Neural cell (in vitro differentiated cells): ENCODE measurements at regions not wholly inside any gene's neighbourhood (a gene's known extent, or its start where the extent isn't known, plus 50 kb on each side); places are given as distances from the start of the nearest gene placed in this dataset.

ENCODE experiments used
- H2AFZ ChIP-seq: fragments of 200-600, 300-800 bp; sonication (generic), shearing (Covaris generic); 2 replicates; pipeline ENCODE4 v1.6.0; 2014; ENCODE audit warnings: low read depth, mild to moderate bottlenecking, antibody characterized with exemption, low read length, moderate library complexity
- H3F3A ChIP-seq: fragments of 200-600 bp; shearing (Covaris generic); 2 replicates; pipeline ENCODE4 v1.6.1; 2016; ENCODE audit warnings: mild to moderate bottlenecking, moderate library complexity, mixed read lengths, antibody characterized with exemption, low read length; ENCODE audit not compliant: insufficient read depth, poor library complexity, severe bottlenecking
- H3K27ac ChIP-seq: fragments of 200-600, 300-800 bp; sonication (generic), shearing (Covaris generic); 2 replicates; pipeline ENCODE4 v1.5.1; 2014; ENCODE audit warnings: mild to moderate bottlenecking, low read length, moderate library complexity
- H3K27me3 ChIP-seq: fragments of 300-800, 200-600 bp; sonication (generic), shearing (Covaris generic); 2 replicates; pipeline ENCODE4 v1.6.0; 2014; ENCODE audit warnings: mild to moderate bottlenecking, low read depth, low read length, moderate library complexity; ENCODE audit not compliant: insufficient read depth
- H3K36me3 ChIP-seq: fragments of 300-800, 200-600 bp; sonication (generic), shearing (Covaris generic); 2 replicates; pipeline ENCODE4 v1.5.1; 2014; ENCODE audit warnings: mild to moderate bottlenecking, antibody characterized with exemption, low read length, moderate library complexity; ENCODE audit not compliant: insufficient read depth
- H3K4me2 ChIP-seq: fragments of 300-800, 200-600 bp; sonication (generic), shearing (Covaris generic); 2 replicates; pipeline ENCODE4 v1.6.0; 2014; ENCODE audit warnings: mild to moderate bottlenecking, low read length
- H3K4me3 ChIP-seq: fragments of 300-800, 200-600 bp; sonication (generic), shearing (Covaris generic); 2 replicates; pipeline ENCODE4 v1.5.1; 2014; ENCODE audit warnings: mild to moderate bottlenecking, low read length, moderate library complexity
- H3K79me2 ChIP-seq: fragments of 200-600 bp; shearing (Covaris generic); replicated peaks from 2 replicates; pipeline ENCODE4 v1.6.0; 2014; ENCODE audit warnings: mild to moderate bottlenecking, low read length, moderate library complexity; ENCODE audit not compliant: insufficient read depth
- H3K9ac ChIP-seq: fragments of 300-800, 200-600 bp; sonication (generic), shearing (Covaris generic); 2 replicates; pipeline ENCODE4 v1.6.1; 2016; ENCODE audit warnings: mild to moderate bottlenecking, low read length, mixed read lengths
- H3K9me2 ChIP-seq: fragments of 200-600 bp; shearing (Covaris generic); 2 replicates; pipeline ENCODE4 v1.6.1; 2016; ENCODE audit warnings: mild to moderate bottlenecking, low read length, mixed read lengths; ENCODE audit not compliant: insufficient read depth
- H3K9me3 ChIP-seq: fragments of 200-600, 300-800 bp; sonication (generic), shearing (Covaris generic); 2 replicates; pipeline ENCODE4 v1.6.1; 2016; ENCODE audit warnings: mild to moderate bottlenecking, mixed run types, low read length, moderate library complexity, mixed read lengths
- H4K20me1 ChIP-seq: fragments of 200-600 bp; shearing (Covaris generic); 2 replicates; pipeline ENCODE4 v1.6.1; 2016; ENCODE audit warnings: mild to moderate bottlenecking, mixed run types; ENCODE audit not compliant: insufficient read depth
- EP300 ChIP-seq: fragments of 450-650 bp; conservative IDR thresholded peaks from 2 replicates; pipeline ENCODE4 v1.6.1; 2014; ENCODE audit warnings: antibody characterized with exemption, mild to moderate bottlenecking, moderate library complexity; ENCODE audit not compliant: poor library complexity, severe bottlenecking
- EZH2 ChIP-seq: fragments of 200-600, 300-800 bp; shearing (Covaris generic), sonication (generic); IDR thresholded peaks from 2 replicates; pipeline ENCODE4 v1.6.1; 2014; ENCODE audit warnings: antibody characterized with exemption, low read length, borderline replicate concordance, mild to moderate bottlenecking; ENCODE audit not compliant: insufficient read depth, poor library complexity, severe bottlenecking
- MXI1 ChIP-seq: fragments of 450-650 bp; conservative IDR thresholded peaks from 2 replicates; pipeline ENCODE4 v1.6.1; 2014; ENCODE audit warnings: antibody characterized with exemption, mild to moderate bottlenecking; ENCODE audit not compliant: poor library complexity, severe bottlenecking
- POLR2AphosphoS5 ChIP-seq: IDR thresholded peaks from 2 replicates; pipeline ENCODE4 v1.6.1; 2012
- RAD21 ChIP-seq: fragments of 450-650 bp; conservative IDR thresholded peaks from 2 replicates; pipeline ENCODE4 v1.6.1; 2014; ENCODE audit warnings: antibody characterized with exemption, mild to moderate bottlenecking, moderate library complexity
- SMC3 ChIP-seq: fragments of 450-650 bp; conservative IDR thresholded peaks from 2 replicates; pipeline ENCODE4 v1.6.1; 2014; ENCODE audit warnings: antibody characterized with exemption, mild to moderate bottlenecking, moderate library complexity; ENCODE audit not compliant: poor library complexity
- TAF1 ChIP-seq: IDR thresholded peaks from 2 replicates; pipeline ENCODE4 v1.6.1; 2012; ENCODE audit warnings: low read depth
- TF ChIP-seq, protein P1 (sequence below): fragments of 450-650 bp; IDR thresholded peaks from 2 replicates; pipeline ENCODE4 v1.5.1; 2014; ENCODE audit warnings: antibody characterized with exemption, mild to moderate bottlenecking, moderate library complexity; ENCODE audit not compliant: poor library complexity, severe bottlenecking
- TF ChIP-seq, protein P2 (sequence below): IDR thresholded peaks from 2 replicates; pipeline ENCODE4 v1.6.1; 2012; ENCODE audit warnings: borderline replicate concordance

DNA sequence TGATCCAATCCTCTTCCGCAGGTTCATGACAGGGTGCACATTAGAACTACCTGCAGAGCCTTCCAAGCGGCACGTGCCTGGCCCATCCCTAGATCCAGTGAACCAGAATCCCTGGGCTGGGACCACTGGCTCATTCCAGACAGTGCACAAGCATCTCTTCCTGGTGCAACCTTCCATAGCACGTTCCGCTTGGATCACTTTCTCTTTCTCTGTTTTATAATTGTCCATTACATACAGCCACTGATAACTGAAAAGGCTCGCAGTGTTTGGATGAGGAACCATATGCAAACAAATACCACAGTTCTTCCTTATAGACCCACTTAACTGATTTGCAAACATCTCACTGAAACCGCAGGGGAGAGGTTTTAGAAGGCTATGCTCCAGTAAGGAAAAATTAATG, 59.6 kb upstream of the DDR1 start:
- Histone ChIP-seq H3K79me2 (no peaks in the 10 kb centered on the region), H3F3A (no peaks in the 10 kb centered on the region), H3K4me2 (no peak overlapping the region), H3K4me3 (no peak overlapping the region), H3K9me3 (no peaks in the 10 kb centered on the region), H4K20me1 (no peaks in the 10 kb centered on the region), H3K36me3 (no peaks in the 10 kb centered on the region), H3K9ac (no peak overlapping the region), H2AFZ (no peak overlapping the region), H3K27me3 (no peaks in the 10 kb centered on the region), H3K27ac (no peak overlapping the region), H3K9me2 (no peaks in the 10 kb centered on the region)
- no peak for TF ChIP-seq POLR2AphosphoS5

- H4K20me1 ChIP-seq: no peaks in the 10 kb centered on the region
- H3K4me2 ChIP-seq: no peak overlapping the region
- no peaks in the 10 kb centered on the region for H3K79me2 ChIP-seq
- no peaks in the 10 kb centered on the region for H3K27me3 ChIP-seq
- H3F3A ChIP-seq: no peaks in the 10 kb centered on the region
- no peaks in the 10 kb centered on the region for H3K9me2 ChIP-seq
- no peak overlapping the region for H3K4me3 ChIP-seq
- no peaks in the 10 kb centered on the region for H3K9me3 ChIP-seq
- no peak overlapping the region for H2AFZ ChIP-seq
- no peak for TF ChIP-seq TAF1
- TF ChIP-seq POLR2AphosphoS5: no peak
- TF ChIP-seq RAD21: no peak
- TF ChIP-seq MXI1: no peak
- TF ChIP-seq, protein P1, sequence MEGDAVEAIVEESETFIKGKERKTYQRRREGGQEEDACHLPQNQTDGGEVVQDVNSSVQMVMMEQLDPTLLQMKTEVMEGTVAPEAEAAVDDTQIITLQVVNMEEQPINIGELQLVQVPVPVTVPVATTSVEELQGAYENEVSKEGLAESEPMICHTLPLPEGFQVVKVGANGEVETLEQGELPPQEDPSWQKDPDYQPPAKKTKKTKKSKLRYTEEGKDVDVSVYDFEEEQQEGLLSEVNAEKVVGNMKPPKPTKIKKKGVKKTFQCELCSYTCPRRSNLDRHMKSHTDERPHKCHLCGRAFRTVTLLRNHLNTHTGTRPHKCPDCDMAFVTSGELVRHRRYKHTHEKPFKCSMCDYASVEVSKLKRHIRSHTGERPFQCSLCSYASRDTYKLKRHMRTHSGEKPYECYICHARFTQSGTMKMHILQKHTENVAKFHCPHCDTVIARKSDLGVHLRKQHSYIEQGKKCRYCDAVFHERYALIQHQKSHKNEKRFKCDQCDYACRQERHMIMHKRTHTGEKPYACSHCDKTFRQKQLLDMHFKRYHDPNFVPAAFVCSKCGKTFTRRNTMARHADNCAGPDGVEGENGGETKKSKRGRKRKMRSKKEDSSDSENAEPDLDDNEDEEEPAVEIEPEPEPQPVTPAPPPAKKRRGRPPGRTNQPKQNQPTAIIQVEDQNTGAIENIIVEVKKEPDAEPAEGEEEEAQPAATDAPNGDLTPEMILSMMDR: no peak
- TF ChIP-seq, protein P2, sequence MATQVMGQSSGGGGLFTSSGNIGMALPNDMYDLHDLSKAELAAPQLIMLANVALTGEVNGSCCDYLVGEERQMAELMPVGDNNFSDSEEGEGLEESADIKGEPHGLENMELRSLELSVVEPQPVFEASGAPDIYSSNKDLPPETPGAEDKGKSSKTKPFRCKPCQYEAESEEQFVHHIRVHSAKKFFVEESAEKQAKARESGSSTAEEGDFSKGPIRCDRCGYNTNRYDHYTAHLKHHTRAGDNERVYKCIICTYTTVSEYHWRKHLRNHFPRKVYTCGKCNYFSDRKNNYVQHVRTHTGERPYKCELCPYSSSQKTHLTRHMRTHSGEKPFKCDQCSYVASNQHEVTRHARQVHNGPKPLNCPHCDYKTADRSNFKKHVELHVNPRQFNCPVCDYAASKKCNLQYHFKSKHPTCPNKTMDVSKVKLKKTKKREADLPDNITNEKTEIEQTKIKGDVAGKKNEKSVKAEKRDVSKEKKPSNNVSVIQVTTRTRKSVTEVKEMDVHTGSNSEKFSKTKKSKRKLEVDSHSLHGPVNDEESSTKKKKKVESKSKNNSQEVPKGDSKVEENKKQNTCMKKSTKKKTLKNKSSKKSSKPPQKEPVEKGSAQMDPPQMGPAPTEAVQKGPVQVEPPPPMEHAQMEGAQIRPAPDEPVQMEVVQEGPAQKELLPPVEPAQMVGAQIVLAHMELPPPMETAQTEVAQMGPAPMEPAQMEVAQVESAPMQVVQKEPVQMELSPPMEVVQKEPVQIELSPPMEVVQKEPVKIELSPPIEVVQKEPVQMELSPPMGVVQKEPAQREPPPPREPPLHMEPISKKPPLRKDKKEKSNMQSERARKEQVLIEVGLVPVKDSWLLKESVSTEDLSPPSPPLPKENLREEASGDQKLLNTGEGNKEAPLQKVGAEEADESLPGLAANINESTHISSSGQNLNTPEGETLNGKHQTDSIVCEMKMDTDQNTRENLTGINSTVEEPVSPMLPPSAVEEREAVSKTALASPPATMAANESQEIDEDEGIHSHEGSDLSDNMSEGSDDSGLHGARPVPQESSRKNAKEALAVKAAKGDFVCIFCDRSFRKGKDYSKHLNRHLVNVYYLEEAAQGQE: no peak
- no peak for TF ChIP-seq EZH2
- TF ChIP-seq EP300: no peak
- no peak for TF ChIP-seq SMC3
- no peak overlapping the region for H3K27ac ChIP-seq
- no peak overlapping the region for H3K9ac ChIP-seq
- H3K36me3 ChIP-seq: no peaks in the 10 kb centered on the region
These were observed 60.8 kb upstream of the DDR1 start for GRCh38 chr6:30823534-30823865.
